Muscle layer of duodenum (tissue), 2 donors: ENCODE measurements at regions not wholly inside any gene's neighbourhood (a gene's known extent, or its start where the extent isn't known, plus 50 kb on each side); places are given as distances from the start of the nearest gene placed in this dataset.
"Not testable (repeated sequence)": the region's sequence is repeated elsewhere in the genome, so short reads cannot be mapped to it uniquely, and the experiment has no call there.

Source experiments
- H3K27ac ChIP-seq: one replicate; pipeline ENCODE4 v1.7.0; 2013; ENCODE audit warnings: mild to moderate bottlenecking, low read length
- H3K27me3 ChIP-seq: one replicate; pipeline ENCODE4 v1.7.0; 2013; ENCODE audit warnings: low read depth, mild to moderate bottlenecking, control low read depth, low read length
- H3K36me3 ChIP-seq, 2 donors: one replicate each; pipeline ENCODE4 v1.7.0; 2013; ENCODE audit warnings: low read length in 2 of 2, control low read depth in 1 of 2, mild to moderate bottlenecking in 1 of 2; ENCODE audit not compliant: insufficient read depth in 2 of 2, control insufficient read depth in 1 of 2
- H3K4me1 ChIP-seq, 2 donors: one replicate each; pipeline ENCODE4 v1.7.0; 2013; ENCODE audit warnings: low read length in 2 of 2, mild to moderate bottlenecking in 2 of 2, control low read depth in 1 of 2, moderate library complexity in 1 of 2; ENCODE audit not compliant: insufficient read depth in 2 of 2, control insufficient read depth in 1 of 2
- H3K4me3 ChIP-seq, 2 donors: one replicate each; pipeline ENCODE4 v1.7.0; 2013; ENCODE audit warnings: low read length in 2 of 2, low read depth in 1 of 2, mild to moderate bottlenecking in 1 of 2
- H3K9me3 ChIP-seq, 2 donors: one replicate each; pipeline ENCODE4 v1.7.0; 2013; ENCODE audit warnings: low read length in 2 of 2, control low read depth in 1 of 2, mild to moderate bottlenecking in 1 of 2; ENCODE audit not compliant: control insufficient read depth in 1 of 2
- donor health status: healthy.

DNA sequence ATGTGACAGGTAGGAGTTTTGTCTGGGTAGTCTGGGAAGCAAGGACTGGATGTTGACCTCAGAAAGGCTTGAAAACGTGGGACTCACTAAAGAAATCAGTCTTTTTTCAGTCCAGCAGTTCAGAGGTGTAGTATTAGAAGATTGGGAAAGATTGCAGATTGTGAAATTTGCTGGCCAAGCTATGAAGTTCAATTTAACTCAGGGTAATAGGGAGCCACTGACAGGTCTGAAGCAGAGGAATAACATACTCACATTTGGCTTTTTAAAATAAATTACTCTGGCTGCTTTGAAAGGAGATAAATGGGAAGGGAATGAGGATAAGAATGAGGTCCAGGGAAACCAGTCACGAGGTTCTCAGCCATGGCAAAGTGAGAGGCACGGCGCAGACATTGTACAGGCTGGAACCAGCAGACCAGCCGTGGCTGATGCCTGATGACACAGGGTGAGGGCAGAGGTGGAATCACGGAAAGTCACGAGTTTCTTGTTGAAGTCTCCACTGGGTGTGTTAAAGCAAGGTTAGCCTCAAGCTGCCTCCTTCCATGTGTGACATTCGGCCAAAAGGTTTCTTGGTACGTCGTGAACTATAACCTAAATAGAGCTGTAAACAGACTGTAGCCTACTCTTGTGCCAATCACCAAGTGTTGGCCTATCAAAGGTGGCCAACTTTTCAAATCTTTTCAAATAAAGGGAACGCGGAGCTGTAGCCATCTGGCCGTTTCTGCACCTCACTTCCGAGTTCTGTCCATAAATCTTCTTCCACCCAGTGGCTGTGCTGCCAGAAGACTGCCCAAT, 377.6 kb downstream of the IRS2 start:
- H3K27ac ChIP-seq, result no peak overlapping the region
- peaks cover 0 to 11% of the 10 kb centered on the region in 2 donors for H3K4me1 ChIP-seq
- H3K4me3 ChIP-seq, result no peak overlapping the region
- H3K36me3 ChIP-seq, result no peaks in the 10 kb centered on the region
- H3K27me3 ChIP-seq, result no peaks in the 10 kb centered on the region
- no peaks in the 10 kb centered on the region for H3K9me3 ChIP-seq

DNA sequence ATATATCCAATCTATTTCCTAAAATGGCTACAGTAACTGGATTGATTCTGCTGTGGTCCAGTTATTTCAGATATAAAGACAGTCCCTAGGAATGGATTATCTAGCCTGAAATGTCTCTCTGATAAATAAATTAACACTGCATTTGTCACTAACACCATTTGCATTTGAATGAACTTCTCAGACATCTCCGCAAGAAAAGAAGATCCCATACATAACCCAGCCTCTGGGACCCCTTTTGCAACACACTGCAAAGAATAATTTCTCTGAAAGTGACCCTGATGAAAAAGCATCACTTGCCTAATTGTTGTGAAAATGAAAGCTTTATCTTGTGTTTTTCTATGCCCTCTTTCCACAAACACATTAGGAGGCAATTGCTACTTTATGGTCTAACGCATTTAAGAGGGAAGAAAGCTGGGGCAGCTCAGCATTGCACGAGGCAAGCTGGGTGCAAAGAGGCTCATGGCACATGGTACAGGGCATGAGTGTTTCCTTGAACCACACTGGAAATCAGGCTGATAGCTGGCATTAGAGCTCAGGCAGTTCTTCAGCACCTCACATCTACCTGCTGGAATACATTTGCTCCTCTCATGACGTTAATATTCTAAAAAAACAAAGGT, 379.9 kb downstream of the IRS2 start:
- Histone ChIP-seq H3K4me3 (no peak overlapping the region), H3K9me3 (no peaks in the 10 kb centered on the region), H3K27me3 (no peaks in the 10 kb centered on the region), H3K4me1 (no peaks in the 10 kb centered on the region), H3K27ac (no peak overlapping the region), H3K36me3 (no peaks in the 10 kb centered on the region)

GRCh38 chr13:109403012-109403421, 383.4 kb downstream of the IRS2 start:
- H3K9me3 ChIP-seq, result no peaks in the 10 kb centered on the region
- no peaks in the 10 kb centered on the region for H3K36me3 ChIP-seq
- no peak overlapping the region for H3K27ac ChIP-seq
- H3K27me3 ChIP-seq, result no peaks in the 10 kb centered on the region
- no peak overlapping the region for H3K4me3 ChIP-seq
- no peaks in the 10 kb centered on the region for H3K4me1 ChIP-seq

DNA sequence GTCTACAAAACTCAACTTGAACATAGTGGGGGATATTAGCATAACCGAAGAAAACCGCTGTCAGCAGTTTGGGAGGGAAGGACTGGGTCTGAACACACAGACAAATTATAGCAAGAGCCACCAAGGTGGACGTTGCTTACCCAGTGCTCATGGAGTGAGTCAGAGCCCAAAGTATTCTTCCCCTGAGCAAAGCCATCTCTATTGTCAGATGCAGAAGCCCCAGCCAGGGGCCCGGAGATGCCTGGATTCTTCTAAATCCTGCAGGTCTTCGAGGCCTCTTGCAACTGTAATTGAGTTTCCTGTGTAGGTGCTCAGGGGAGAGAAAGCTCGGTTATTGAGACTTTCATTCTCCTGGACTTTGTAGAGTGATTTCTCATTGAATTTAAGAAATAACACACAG, 384.5 kb downstream of the IRS2 start:
- H3K36me3 ChIP-seq, result no peaks in the 10 kb centered on the region
- H3K4me1 ChIP-seq, result no peaks in the 10 kb centered on the region
- no peaks in the 10 kb centered on the region for H3K27me3 ChIP-seq
- H3K27ac ChIP-seq, result no peak overlapping the region
- H3K9me3 ChIP-seq, result no peaks in the 10 kb centered on the region
- H3K4me3 ChIP-seq, result no peak overlapping the region

DNA sequence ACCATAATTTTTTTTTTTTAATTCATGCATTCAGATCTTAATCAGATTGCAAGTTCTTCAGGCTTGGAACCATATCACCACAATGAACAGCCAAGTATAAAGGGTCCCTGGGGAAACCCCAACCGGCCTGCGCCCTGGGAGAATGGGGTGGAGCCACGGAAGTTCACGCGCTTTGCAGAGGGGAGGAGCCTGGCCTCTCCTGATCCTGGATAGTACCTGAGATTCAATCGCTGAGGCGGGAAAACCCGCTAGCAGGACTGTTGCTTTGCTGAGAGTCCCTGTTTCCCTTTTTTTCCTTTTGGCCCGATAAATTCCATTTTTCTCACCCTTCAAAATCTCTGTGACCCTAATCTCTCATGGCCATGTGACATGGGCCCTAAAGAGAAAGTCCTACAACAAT, 385.1 kb downstream of the IRS2 start:
- Histone ChIP-seq H3K27me3 (no peaks in the 10 kb centered on the region), H3K9me3 (no peaks in the 10 kb centered on the region), H3K27ac (no peak overlapping the region), H3K4me3 (no peak overlapping the region), H3K4me1 (no peaks in the 10 kb centered on the region), H3K36me3 (no peaks in the 10 kb centered on the region)

GRCh38 chr13:109400624-109401257, 385.6 kb downstream of the IRS2 start:
- Histone ChIP-seq H3K4me1 (no peaks in the 10 kb centered on the region), H3K27me3 (no peaks in the 10 kb centered on the region), H3K9me3 (no peaks in the 10 kb centered on the region), H3K27ac (peak overlapping the region; percentile 10), H3K4me3 (no peak overlapping the region), H3K36me3 (no peaks in the 10 kb centered on the region)

GRCh38 chr13:109400209-109400608, 386.2 kb downstream of the IRS2 start:
- H3K4me3 ChIP-seq, result no peak overlapping the region
- H3K9me3 ChIP-seq, result no peaks in the 10 kb centered on the region
- no peaks in the 10 kb centered on the region for H3K4me1 ChIP-seq
- no peaks in the 10 kb centered on the region for H3K27me3 ChIP-seq
- no peaks in the 10 kb centered on the region for H3K36me3 ChIP-seq
- peak overlapping the region; percentile 10 for H3K27ac ChIP-seq

- H3K4me1 ChIP-seq, H3K4me3 ChIP-seq, H3K9me3 ChIP-seq, H3K27ac ChIP-seq, H3K36me3 ChIP-seq, H3K27me3 ChIP-seq: not testable (repeated sequence)
These were observed 388.3 kb downstream of the IRS2 start for GRCh38 chr13:109398071-109398470.

- no peak overlapping the region for H3K27ac ChIP-seq
- H3K4me3 ChIP-seq, result no peak overlapping the region
- no peaks in the 10 kb centered on the region for H3K9me3 ChIP-seq
- no peaks in the 10 kb centered on the region for H3K36me3 ChIP-seq
- no peaks in the 10 kb centered on the region for H3K27me3 ChIP-seq
- no peaks in the 10 kb centered on the region for H3K4me1 ChIP-seq
These were observed 389.1 kb downstream of the IRS2 start for GRCh38 chr13:109397285-109397684.

- H3K27ac ChIP-seq, result no peak overlapping the region
- H3K4me3 ChIP-seq, result no peak overlapping the region
- H3K27me3 ChIP-seq, result no peaks in the 10 kb centered on the region
These were observed 390.1 kb downstream of the IRS2 start for GRCh38 chr13:109396266-109396665.

DNA sequence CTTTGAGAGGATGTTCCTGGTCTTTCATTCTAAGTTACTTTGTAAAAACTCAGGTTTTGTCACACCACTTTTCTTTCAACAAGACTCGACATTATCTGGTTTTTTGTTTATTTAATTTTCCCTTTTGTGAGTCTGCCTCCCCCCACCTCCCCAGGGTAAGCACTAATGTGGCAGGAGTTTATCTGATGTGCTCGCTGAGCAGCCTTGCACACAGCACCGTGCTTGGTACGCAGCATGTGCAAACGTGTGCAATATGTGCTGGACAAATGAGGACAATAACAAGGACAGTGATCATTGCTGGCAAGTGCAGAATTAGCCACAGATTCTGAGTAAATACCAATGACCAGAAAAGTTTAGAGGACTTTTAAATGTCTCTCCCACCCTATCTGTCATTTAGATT, 391.4 kb downstream of the IRS2 start:
- Histone ChIP-seq H3K9me3 (no peaks in the 10 kb centered on the region), H3K27me3 (no peaks in the 10 kb centered on the region), H3K36me3 (no peaks in the 10 kb centered on the region)

More at GRCh38 chr13:109396266-109396665, 390.1 kb downstream of the IRS2 start:
- Histone ChIP-seq H3K9me3 (no peaks in the 10 kb centered on the region), H3K4me1 (no peaks in the 10 kb centered on the region), H3K36me3 (no peaks in the 10 kb centered on the region)

More for the DNA sequence above, 391.4 kb downstream of the IRS2 start:
- H3K27ac ChIP-seq, result no peak overlapping the region
- no peaks in the 10 kb centered on the region for H3K4me1 ChIP-seq
- no peak overlapping the region for H3K4me3 ChIP-seq
